CD14-positive monocyte (primary cell): ENCODE measurements at regions not wholly inside any gene's neighbourhood (a gene's known extent, or its start where the extent isn't known, plus 50 kb on each side); places are given as distances from the start of the nearest gene placed in this dataset.

Experiments used
- DNase-seq, 3 donors: peaks; one replicate each; pipeline ENCODE4 v3.0.0-alpha.2; 2011 to 2022
- H2AFZ ChIP-seq: 2 replicates; pipeline ENCODE4 v1.6.0; 2012; ENCODE audit warnings: mild to moderate bottlenecking, low read depth, low read length, inconsistent platforms; ENCODE audit not compliant: insufficient read depth, poor library complexity, severe bottlenecking
- H3K27ac ChIP-seq, 2 donors: 1 replicate in 1 of 2; 2 replicates in 1 of 2; pipeline ENCODE4 v1.5.1; 2012 to 2013; ENCODE audit warnings: low read length in 2 of 2, control low read depth in 1 of 2, inconsistent platforms in 1 of 2, low read depth in 1 of 2, mild to moderate bottlenecking in 1 of 2
- H3K27me3 ChIP-seq, 2 donors: one replicate each; pipeline versions ENCODE4 v1.6.0 to v1.6.1; 2011 to 2013; ENCODE audit warnings: low read length in 2 of 2; ENCODE audit not compliant: control insufficient read depth in 2 of 2, insufficient read depth in 2 of 2
- H3K36me3 ChIP-seq, 2 donors: replicated peaks in 1 of 2; 1 replicate in 1 of 2; 2 replicates in 1 of 2; pipeline versions ENCODE4 v1.5.1 to v1.6.1; 2012 to 2013; ENCODE audit warnings: low read length in 2 of 2, control low read depth in 1 of 2, inconsistent platforms in 1 of 2, mild to moderate bottlenecking in 1 of 2; ENCODE audit not compliant: insufficient read depth in 2 of 2, control insufficient read depth in 1 of 2
- H3K4me1 ChIP-seq, 2 donors: 1 replicate in 1 of 2; 2 replicates in 1 of 2; pipeline versions ENCODE4 v1.5.1 to v1.6.1; 2012 to 2013; ENCODE audit warnings: low read length in 2 of 2, control low read depth in 1 of 2, inconsistent platforms in 1 of 2, mild to moderate bottlenecking in 1 of 2, moderate library complexity in 1 of 2; ENCODE audit not compliant: insufficient read depth in 2 of 2, control insufficient read depth in 1 of 2
- H3K4me2 ChIP-seq: replicated peaks from 2 replicates; pipeline ENCODE3; 2012; ENCODE audit warnings: low read length, moderate library complexity, mild to moderate bottlenecking; ENCODE audit not compliant: poor library complexity, severe bottlenecking; ENCODE audit errors: extremely low read depth
- H3K4me3 ChIP-seq, 3 experiments: fragments of 200-600 bp in 1 of 3; sonication (generic) in 1 of 3; replicated peaks in 1 of 3; 1 replicate in 2 of 3; 2 replicates in 1 of 3; pipeline ENCODE4 v1.5.1; 2011 to 2013; ENCODE audit warnings: low read length in 3 of 3, mild to moderate bottlenecking in 3 of 3, control low read depth in 2 of 3, low read depth in 2 of 3, inconsistent platforms in 1 of 3, moderate library complexity in 1 of 3
- H3K79me2 ChIP-seq: 2 replicates; pipeline ENCODE4 v1.6.0; 2012; ENCODE audit warnings: mild to moderate bottlenecking, control low read depth, inconsistent platforms, low read length, moderate library complexity; ENCODE audit not compliant: insufficient read depth
- H3K9ac ChIP-seq: 2 replicates; pipeline ENCODE4 v1.6.0; 2017; ENCODE audit warnings: low read length, mild to moderate bottlenecking; ENCODE audit not compliant: insufficient read depth, poor library complexity, severe bottlenecking
- H3K9me3 ChIP-seq, 2 donors: replicated peaks in 1 of 2; 1 replicate in 1 of 2; 2 replicates in 1 of 2; pipeline versions ENCODE4 v1.5.1 to v1.6.1; 2012 to 2013; ENCODE audit warnings: low read length in 2 of 2, control low read depth in 1 of 2; ENCODE audit not compliant: control insufficient read depth in 1 of 2, insufficient read depth in 1 of 2
- H4K20me1 ChIP-seq: 2 replicates; pipeline ENCODE4 v1.6.0; 2012; ENCODE audit warnings: mild to moderate bottlenecking, low read length, control low read depth, moderate library complexity; ENCODE audit not compliant: insufficient read depth
- H3K27ac Mint-ChIP-seq, 7 donors: one replicate each; pipeline ENCODE4 v1.8.0; 2020; ENCODE audit warnings: mild to moderate bottlenecking in 7 of 7, mixed read lengths in 7 of 7, moderate library complexity in 6 of 7, inconsistent platforms in 2 of 7
- H3K27me3 Mint-ChIP-seq, 3 donors: one replicate each; pipeline ENCODE4 v1.8.0; 2021 to 2022; ENCODE audit warnings: low read depth in 3 of 3, mild to moderate bottlenecking in 3 of 3, mixed read lengths in 3 of 3, moderate library complexity in 3 of 3, inconsistent platforms in 1 of 3
- H3K36me3 Mint-ChIP-seq, 2 donors: one replicate each; pipeline ENCODE4 v1.8.0; 2020; ENCODE audit warnings: mixed read lengths in 2 of 2, inconsistent platforms in 1 of 2, mild to moderate bottlenecking in 1 of 2
- H3K4me1 Mint-ChIP-seq: one replicate; pipeline ENCODE4 v1.8.0; 2020; ENCODE audit warnings: mild to moderate bottlenecking, mixed read lengths
- H3K4me3 Mint-ChIP-seq, 2 donors: one replicate each; pipeline ENCODE4 v1.8.0; 2020; ENCODE audit warnings: mild to moderate bottlenecking in 2 of 2, mixed read lengths in 2 of 2, moderate library complexity in 1 of 2
- H3K9me3 Mint-ChIP-seq, 7 donors: one replicate each; pipeline ENCODE4 v1.8.0; 2020 to 2022; ENCODE audit warnings: mixed read lengths in 7 of 7, mild to moderate bottlenecking in 6 of 7, moderate library complexity in 6 of 7, inconsistent platforms in 2 of 7
- WGBS: methylation state at CpG from one replicate; pipeline ENCODE4 v1.1.5; 2013; ENCODE audit warnings: missing lambda C conversion rate; ENCODE audit not compliant: insufficient coverage; 5-methylcytosine and 5-hydroxymethylcytosine counted together
- intact Hi-C, 2 donors: fragments of 100-400 bp; cut with micrococcal nuclease; formaldehyde crosslinking; loops; one replicate each; pipeline versions ENCODE4 v1.15.0 to v1.15.1; 2023
- TF ChIP-seq, protein P1 (sequence below): fragments of 200-600 bp; IDR thresholded peaks from one replicate; pipeline ENCODE4 v1.8.0; 2022; ENCODE audit warnings: antibody characterized with exemption, mild to moderate bottlenecking

DNA sequence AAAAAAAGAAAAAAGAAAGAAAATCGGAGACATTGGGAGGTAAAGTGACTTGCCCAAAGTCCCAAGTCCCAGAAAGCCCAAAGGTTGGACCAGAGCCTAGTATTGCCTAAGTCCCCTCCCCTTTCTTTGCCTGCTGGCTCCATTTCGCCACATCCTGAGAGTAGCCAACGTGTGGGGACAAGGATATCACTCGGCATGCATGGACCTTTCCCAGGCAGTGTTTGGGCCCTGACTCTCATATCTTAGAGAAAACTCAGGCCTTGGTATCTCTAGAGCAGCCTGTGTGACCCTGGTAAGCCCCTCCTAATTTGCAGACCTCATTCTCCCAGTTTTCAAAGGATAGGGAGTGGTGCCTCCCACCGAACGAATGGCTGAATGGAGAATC is 294.2 kb upstream of the ZMIZ1 start:
- peaks cover 4 to 12% (median 5%) of the 10 kb centered on the region in 3 donors for H3K27me3 Mint-ChIP-seq
- Histone ChIP-seq H3K4me2 (no peak overlapping the region), H3K4me3 (no peak overlapping the region), H2AFZ (no peak overlapping the region), H3K27ac (no peak overlapping the region), H3K27me3 (peaks cover 0 to 4% of the 10 kb centered on the region in 2 donors), H3K4me1 (no peaks in the 10 kb centered on the region), H3K36me3 (no peaks in the 10 kb centered on the region), H3K9me3 (no peaks in the 10 kb centered on the region), H3K9ac (no peak overlapping the region), H4K20me1 (no peaks in the 10 kb centered on the region), H3K79me2 (no peaks in the 10 kb centered on the region)
- peak overlapping the region in 1 of 7 donors; percentile 75 for H3K27ac Mint-ChIP-seq
- H3K9me3 Mint-ChIP-seq, result peaks cover 0 to 2% (median 0%) of the 10 kb centered on the region in 7 donors
- TF ChIP-seq, protein P1, sequence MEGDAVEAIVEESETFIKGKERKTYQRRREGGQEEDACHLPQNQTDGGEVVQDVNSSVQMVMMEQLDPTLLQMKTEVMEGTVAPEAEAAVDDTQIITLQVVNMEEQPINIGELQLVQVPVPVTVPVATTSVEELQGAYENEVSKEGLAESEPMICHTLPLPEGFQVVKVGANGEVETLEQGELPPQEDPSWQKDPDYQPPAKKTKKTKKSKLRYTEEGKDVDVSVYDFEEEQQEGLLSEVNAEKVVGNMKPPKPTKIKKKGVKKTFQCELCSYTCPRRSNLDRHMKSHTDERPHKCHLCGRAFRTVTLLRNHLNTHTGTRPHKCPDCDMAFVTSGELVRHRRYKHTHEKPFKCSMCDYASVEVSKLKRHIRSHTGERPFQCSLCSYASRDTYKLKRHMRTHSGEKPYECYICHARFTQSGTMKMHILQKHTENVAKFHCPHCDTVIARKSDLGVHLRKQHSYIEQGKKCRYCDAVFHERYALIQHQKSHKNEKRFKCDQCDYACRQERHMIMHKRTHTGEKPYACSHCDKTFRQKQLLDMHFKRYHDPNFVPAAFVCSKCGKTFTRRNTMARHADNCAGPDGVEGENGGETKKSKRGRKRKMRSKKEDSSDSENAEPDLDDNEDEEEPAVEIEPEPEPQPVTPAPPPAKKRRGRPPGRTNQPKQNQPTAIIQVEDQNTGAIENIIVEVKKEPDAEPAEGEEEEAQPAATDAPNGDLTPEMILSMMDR, result no peak
- DNase-seq, result no peak
- 29% methylated on average over 3 of the region's 6 CpGs for WGBS
- H3K36me3 Mint-ChIP-seq, result no peaks in the 10 kb centered on the region
- H3K4me1 Mint-ChIP-seq, result peaks cover 3% of the 10 kb centered on the region
- intact Hi-C loops, result no loop called here
- H3K4me3 Mint-ChIP-seq, result no peak overlapping the region

DNA sequence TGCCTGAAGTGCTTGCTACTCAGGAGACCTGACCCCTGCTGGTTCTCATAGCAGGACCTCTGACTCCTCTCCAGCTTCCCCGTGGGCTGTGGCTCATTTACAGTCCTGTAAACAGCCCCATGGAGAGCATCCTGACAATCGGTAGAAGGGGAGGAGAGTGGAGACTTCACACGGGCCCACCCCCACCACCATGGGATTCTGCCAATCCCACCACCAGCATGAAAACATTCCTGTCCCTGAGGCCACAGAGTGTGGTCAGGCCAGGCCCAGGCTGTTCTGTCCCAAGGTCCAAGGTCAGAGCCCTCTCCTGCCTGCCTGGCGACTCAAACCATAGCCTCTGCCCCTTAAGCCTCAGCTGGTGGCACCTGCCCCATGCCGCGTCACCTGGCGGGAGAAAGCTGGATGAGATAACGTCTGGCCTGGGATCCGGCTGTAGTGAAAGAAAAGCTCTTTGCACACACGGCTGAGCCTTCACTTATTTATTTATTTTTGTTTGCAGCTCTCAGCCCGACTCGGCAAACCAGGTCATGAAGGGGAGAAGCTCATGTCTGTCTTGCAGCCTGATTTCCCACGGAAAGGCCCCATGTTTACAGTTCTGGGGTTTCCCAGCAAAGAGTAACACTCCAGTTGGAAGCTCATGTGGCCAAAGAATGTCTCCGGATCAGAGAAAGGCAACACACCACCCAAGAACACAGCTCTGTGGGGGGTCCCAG is 293.6 kb upstream of the ZMIZ1 start:
- no peak overlapping the region for H3K4me3 Mint-ChIP-seq
- Histone ChIP-seq H3K36me3 (no peaks in the 10 kb centered on the region), H3K4me2 (no peak overlapping the region), H3K27ac (no peak overlapping the region), H3K4me3 (no peak overlapping the region), H3K9ac (no peak overlapping the region), H2AFZ (no peak overlapping the region), H4K20me1 (no peaks in the 10 kb centered on the region), H3K4me1 (no peaks in the 10 kb centered on the region), H3K9me3 (no peaks in the 10 kb centered on the region), H3K79me2 (no peaks in the 10 kb centered on the region), H3K27me3 (peaks cover 0 to 4% of the 10 kb centered on the region in 2 donors)
- intact Hi-C loops, result no loop called here
- DNase-seq, result no peak
- H3K27ac Mint-ChIP-seq, result no peak overlapping the region
- TF ChIP-seq, protein P1, result no peak
- H3K4me1 Mint-ChIP-seq, result peaks cover 3% of the 10 kb centered on the region
- 98% methylated on average over 10 of the region's 14 CpGs for WGBS
- H3K9me3 Mint-ChIP-seq, result peaks cover 0 to 2% (median 0%) of the 10 kb centered on the region in 7 donors
- H3K27me3 Mint-ChIP-seq, result peaks cover 4 to 14% (median 5%) of the 10 kb centered on the region in 3 donors
- H3K36me3 Mint-ChIP-seq, result no peaks in the 10 kb centered on the region
